Panc1 (cell line): ENCODE measurements at regions not wholly inside any gene's neighbourhood (a gene's known extent, or its start where the extent isn't known, plus 50 kb on each side); places are given as distances from the start of the nearest gene placed in this dataset.

Experiments used
- ATAC-seq: fragments of 200-7000 bp; cut with Tn5 transposase; 2 replicates; pipeline ENCODE4 v1.9.1; 2020; ENCODE audit warnings: mild to moderate bottlenecking, moderate library complexity
- BruUV-seq: library from RNA; stranded (reverse); fragments of 400-500 nt; replicated peaks from 2 replicates; lab custom pipeline; 2021; lab: Mats Ljungman, UMichigan
- CTCF ChIA-PET: fragments of 300-600 bp; sonication (Branson Sonifier 250); formaldehyde crosslinking; loops from one replicate; lab custom pipeline; 2022; ENCODE audit warnings: antibody characterized with exemption; lab: Charles Lee
- POLR2A ChIA-PET: fragments of 300-600 bp; sonication (Branson Sonifier 250); formaldehyde crosslinking; loops from one replicate; lab custom pipeline; 2022; ENCODE audit warnings: antibody characterized with exemption; lab: Charles Lee
- DNase-seq: peaks from one replicate; pipeline ENCODE4 v3.0.0-alpha.2; 2010; ENCODE audit warnings: low read depth, low spot score
- H3K27ac ChIP-seq: 2 replicates; pipeline ENCODE4 v1.5.1; 2011; ENCODE audit warnings: mild to moderate bottlenecking, low read length, inconsistent platforms
- H3K27me3 ChIP-seq: fragments of 200-500 bp; sonication (Bioruptor generic); 2 replicates; pipeline ENCODE4 v1.6.0; 2014; ENCODE audit warnings: low read length, inconsistent platforms; ENCODE audit not compliant: control insufficient read depth, insufficient read depth
- H3K36me3 ChIP-seq: fragments of 200-500 bp; sonication (Bioruptor generic); 2 replicates; pipeline ENCODE4 v1.5.1; 2014; ENCODE audit warnings: inconsistent platforms, mild to moderate bottlenecking, low read length, moderate library complexity; ENCODE audit not compliant: control insufficient read depth, insufficient read depth
- H3K4me1 ChIP-seq: 2 replicates; pipeline ENCODE4 v1.5.1; 2011; ENCODE audit warnings: inconsistent platforms, mild to moderate bottlenecking, low read length, moderate library complexity; ENCODE audit not compliant: control insufficient read depth, insufficient read depth
- H3K4me3 ChIP-seq, 2 experiments: 2 replicates each; pipeline ENCODE4 v1.5.1; 2011 to 2012; ENCODE audit warnings: low read depth in 2 of 2, low read length in 2 of 2, mild to moderate bottlenecking in 2 of 2, inconsistent platforms in 1 of 2, moderate library complexity in 1 of 2
- H3K9me3 ChIP-seq: fragments of 200-500 bp; sonication (Bioruptor generic); 2 replicates; pipeline ENCODE4 v1.5.1; 2014; ENCODE audit warnings: low read depth, mild to moderate bottlenecking, inconsistent platforms, low read length, moderate library complexity; ENCODE audit not compliant: control insufficient read depth, insufficient read depth
- CTCF ChIP-seq: fragments of 450-650 bp; IDR thresholded peaks from 2 replicates; pipeline ENCODE4 v1.5.1; 2017; ENCODE audit warnings: mild to moderate bottlenecking
- POLR2AphosphoS5 ChIP-seq: IDR thresholded peaks from 2 replicates; pipeline ENCODE4 v1.6.1; 2012; ENCODE audit warnings: mild to moderate bottlenecking, low read depth, low read length, moderate library complexity
- REST ChIP-seq, 2 experiments: IDR thresholded peaks; 2 replicates each; pipeline ENCODE4 v1.6.1; 2011 to 2012; ENCODE audit warnings: low read depth in 2 of 2, control low read depth in 1 of 2, low read length in 1 of 2, mild to moderate bottlenecking in 1 of 2, moderate library complexity in 1 of 2; ENCODE audit not compliant: insufficient read depth in 1 of 2
- SIN3A ChIP-seq: IDR thresholded peaks from 2 replicates; pipeline ENCODE4 v1.6.1; 2012; ENCODE audit warnings: low read depth, mild to moderate bottlenecking, low read length, moderate library complexity, borderline replicate concordance; ENCODE audit not compliant: insufficient read depth
- TCF7L2 ChIP-seq: IDR thresholded peaks from 2 replicates; pipeline ENCODE4 v1.6.1; 2011; ENCODE audit warnings: mild to moderate bottlenecking, low read depth, low read length, inconsistent platforms
- in situ Hi-C: cut with HindIII; loops from 2 replicates; pipeline ENCODE4 v1.10.0; 2016; ENCODE audit warnings: low sequenced_read_pairs, low pct_unique_long_range_greater_than_20kb
- intact Hi-C: fragments of 100-400 bp; cut with micrococcal nuclease; formaldehyde crosslinking; loops from one replicate; pipeline ENCODE4 v1.10.0; 2022; ENCODE audit not compliant: unreplicated experiment

GRCh38 chr18:11339188-11339775, 189.9 kb upstream of the PIEZO2 start:
- POLR2A ChIA-PET = no interaction called here
- intact Hi-C loops (no loop called here), in situ Hi-C loops (no loop called here)
- H3K36me3 ChIP-seq = no peaks in the 10 kb centered on the region
- H3K27me3 ChIP-seq = no peaks in the 10 kb centered on the region
- BruUV-seq = no TSS peak
- no peaks in the 10 kb centered on the region for H3K9me3 ChIP-seq
- H3K4me3 ChIP-seq = no peak overlapping the region
- DNase-seq (no peak), ATAC-seq (no peak)
- TF ChIP-seq TCF7L2 (no peak), SIN3A (no peak), POLR2AphosphoS5 (no peak), CTCF (no peak), REST (IDR thresholded peaks at IDR 0.05; ENCODE audit: insufficient read depth in 1 of 2, low read depth in 2 of 2, low read length in 1 of 2) (no peak)
- no peak overlapping the region for H3K27ac ChIP-seq
- CTCF ChIA-PET = no interaction called here
- no peaks in the 10 kb centered on the region for H3K4me1 ChIP-seq

- POLR2A ChIA-PET = no interaction called here
These were observed 186.9 kb upstream of the PIEZO2 start for GRCh38 chr18:11336241-11336640.

More at GRCh38 chr18:11336241-11336640, 186.9 kb upstream of the PIEZO2 start:
- H3K4me1 ChIP-seq = no peaks in the 10 kb centered on the region
- intact Hi-C loops (no loop called here), in situ Hi-C loops (no loop called here)
- H3K4me3 ChIP-seq = no peak overlapping the region
- H3K27me3 ChIP-seq = no peaks in the 10 kb centered on the region; the same call in 1 of the 2 replicates
- DNase-seq (no peak), ATAC-seq (no peak)
- TF ChIP-seq SIN3A (no peak), CTCF (no peak), TCF7L2 (no peak), REST (IDR thresholded peaks at IDR 0.05; ENCODE audit: insufficient read depth in 1 of 2, low read depth in 2 of 2, low read length in 1 of 2) (no peak), POLR2AphosphoS5 (no peak)
- H3K27ac ChIP-seq = no peak overlapping the region
- CTCF ChIA-PET = no interaction called here
- no peaks in the 10 kb centered on the region for H3K36me3 ChIP-seq
- BruUV-seq = no TSS peak
- no peaks in the 10 kb centered on the region for H3K9me3 ChIP-seq
